ENCODE measurements at regions not wholly inside any gene's neighbourhood (a gene's known extent, or its start where the extent isn't known, plus 50 kb on each side); places are given as distances from the start of the nearest gene placed in this dataset.
A peak's percentile ranks its signal among the peaks of the same experiment; 100 is the strongest.

DNA sequence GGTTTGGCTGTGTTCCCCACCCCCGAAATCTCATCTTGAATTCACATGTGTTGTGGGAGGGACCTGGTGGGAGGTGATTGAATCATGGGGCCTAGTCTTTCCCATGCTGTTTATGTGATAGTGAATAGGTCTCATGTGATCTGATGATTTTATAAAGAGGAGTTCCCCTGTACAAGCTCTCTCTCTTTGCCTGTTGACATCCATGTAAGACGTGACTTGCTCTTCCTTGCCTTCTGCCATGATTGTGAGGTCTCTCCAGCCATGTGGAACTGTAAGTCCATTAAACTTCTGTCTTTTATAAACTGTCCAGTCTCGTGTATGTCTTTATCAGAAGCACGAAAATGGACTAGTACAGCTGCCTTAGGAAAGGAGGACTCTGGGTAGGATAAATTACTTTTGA, 976.7 kb downstream of the MCTP2 start:
- in situ Hi-C loops (cut with HindIII; ENCODE audit: low pct_ligation_motif_present, low pct_unique_long_range_greater_than_20kb, low sequenced_read_pairs), result no loop called here
- DNase-seq, result no peak

DNA sequence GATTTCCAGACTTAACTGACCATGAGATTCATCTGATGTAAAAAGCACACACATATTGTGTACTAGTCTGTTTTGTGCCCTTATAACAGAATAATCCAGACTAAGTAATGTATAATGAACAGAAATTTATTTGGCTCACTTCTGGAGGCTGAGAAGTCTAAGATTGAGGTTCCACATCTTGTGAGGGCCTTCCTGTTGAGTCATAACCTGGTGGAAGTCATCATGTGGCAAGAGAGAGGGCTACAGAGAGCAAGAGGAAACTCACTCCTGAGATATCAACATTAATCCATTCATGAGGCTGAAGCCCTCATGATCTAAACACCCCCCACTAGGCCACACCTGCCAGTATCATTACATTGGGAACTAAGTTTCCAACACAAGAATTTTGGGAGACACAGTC, 977.6 kb downstream of the MCTP2 start:
- in situ Hi-C loops (cut with HindIII; ENCODE audit: low pct_ligation_motif_present, low pct_unique_long_range_greater_than_20kb, low sequenced_read_pairs), result no loop called here
- no peak for DNase-seq

DNA sequence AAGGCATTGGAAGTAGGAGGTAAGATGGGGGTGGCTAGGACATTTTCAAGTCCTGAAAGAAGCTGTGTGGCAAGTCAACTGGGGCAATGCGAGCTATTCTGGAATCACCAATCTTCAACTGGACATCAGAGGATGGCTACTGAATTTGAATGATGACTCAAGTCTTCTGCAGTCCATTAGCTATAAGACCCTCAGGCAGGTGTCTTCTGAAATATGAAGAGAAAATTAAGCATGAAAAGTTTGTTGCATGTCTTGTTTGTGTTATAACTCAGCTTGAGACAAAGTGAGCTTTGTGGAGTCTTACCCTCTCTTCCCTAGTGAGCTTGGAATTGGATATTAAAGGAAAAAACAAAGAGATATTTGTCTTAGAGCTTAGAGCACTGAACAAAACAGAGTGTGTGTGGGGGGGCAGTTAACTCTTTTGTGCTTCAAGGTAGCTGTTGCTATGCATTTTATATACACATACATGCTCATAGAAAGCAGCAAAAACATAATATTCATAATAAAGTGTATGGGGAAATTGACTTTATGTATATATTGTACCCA, 979.1 kb downstream of the MCTP2 start:
- DNase-seq, result no peak
- in situ Hi-C loops (cut with HindIII; ENCODE audit: low pct_ligation_motif_present, low pct_unique_long_range_greater_than_20kb, low sequenced_read_pairs), result no loop called here

DNA sequence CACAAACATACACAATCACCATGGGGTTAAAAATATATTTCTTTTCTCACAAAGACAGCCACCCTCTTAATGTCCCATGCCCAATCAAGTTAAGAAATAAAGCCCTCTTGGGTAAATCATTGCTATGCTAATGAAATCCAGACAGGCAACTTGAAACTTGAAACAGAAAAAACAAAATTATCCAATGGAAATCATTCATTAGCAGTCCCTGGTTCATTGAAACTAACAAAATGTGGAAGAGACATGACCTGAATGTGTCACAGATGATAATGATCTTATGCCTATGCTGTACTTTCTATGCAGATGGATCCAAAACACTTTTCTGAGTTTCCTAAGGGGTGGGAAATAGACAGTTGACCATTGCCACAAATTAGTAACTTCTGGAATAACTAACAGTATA, 983.7 kb downstream of the MCTP2 start:
- no peak for DNase-seq
- in situ Hi-C loops (cut with HindIII; ENCODE audit: low pct_ligation_motif_present, low pct_unique_long_range_greater_than_20kb, low sequenced_read_pairs), result no loop called here

DNA sequence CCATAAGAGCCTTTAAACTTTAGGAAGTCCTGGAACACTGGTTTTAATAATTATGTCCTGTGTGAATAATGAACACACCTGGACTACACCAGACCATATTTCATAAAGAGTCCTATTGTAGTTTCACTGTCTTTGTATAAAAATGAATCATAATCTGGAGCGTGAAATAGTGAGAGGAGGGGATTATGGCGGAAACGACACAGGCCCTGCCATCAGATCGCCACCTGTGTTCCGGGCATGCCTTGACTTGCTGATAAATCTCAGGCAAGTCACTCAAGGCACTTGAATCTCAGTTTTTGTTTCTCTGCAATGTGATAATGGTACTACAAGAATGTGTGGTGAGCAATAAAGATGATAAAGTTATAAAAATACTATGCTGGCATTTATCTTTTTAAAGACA, 995.5 kb downstream of the MCTP2 start:
- in situ Hi-C loops (cut with HindIII; ENCODE audit: low pct_ligation_motif_present, low pct_unique_long_range_greater_than_20kb, low sequenced_read_pairs), result no loop called here
- DNase-seq, result no peak

DNA sequence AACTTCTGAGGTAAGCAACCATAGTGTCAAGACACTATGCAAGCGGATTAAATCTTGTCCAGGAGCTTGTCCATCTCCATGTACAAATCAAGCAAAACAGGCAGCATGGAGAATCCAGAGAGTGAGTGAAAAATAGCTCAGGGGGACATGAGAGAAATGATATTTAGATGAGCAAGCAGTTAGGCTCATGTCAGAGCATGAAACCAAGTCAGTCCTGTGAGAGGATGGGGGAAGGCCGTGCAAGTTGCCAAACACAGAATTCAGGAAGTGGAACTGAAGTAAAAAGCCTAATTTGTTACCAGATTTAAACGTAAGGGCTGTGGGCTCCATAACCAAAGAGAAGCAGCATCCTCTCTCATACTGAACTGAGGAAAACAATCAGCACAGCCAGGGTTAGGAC, 995.9 kb downstream of the MCTP2 start:
- DNase-seq, result no peak
- in situ Hi-C loops (cut with HindIII; ENCODE audit: low pct_ligation_motif_present, low pct_unique_long_range_greater_than_20kb, low sequenced_read_pairs), result no loop called here

DNA sequence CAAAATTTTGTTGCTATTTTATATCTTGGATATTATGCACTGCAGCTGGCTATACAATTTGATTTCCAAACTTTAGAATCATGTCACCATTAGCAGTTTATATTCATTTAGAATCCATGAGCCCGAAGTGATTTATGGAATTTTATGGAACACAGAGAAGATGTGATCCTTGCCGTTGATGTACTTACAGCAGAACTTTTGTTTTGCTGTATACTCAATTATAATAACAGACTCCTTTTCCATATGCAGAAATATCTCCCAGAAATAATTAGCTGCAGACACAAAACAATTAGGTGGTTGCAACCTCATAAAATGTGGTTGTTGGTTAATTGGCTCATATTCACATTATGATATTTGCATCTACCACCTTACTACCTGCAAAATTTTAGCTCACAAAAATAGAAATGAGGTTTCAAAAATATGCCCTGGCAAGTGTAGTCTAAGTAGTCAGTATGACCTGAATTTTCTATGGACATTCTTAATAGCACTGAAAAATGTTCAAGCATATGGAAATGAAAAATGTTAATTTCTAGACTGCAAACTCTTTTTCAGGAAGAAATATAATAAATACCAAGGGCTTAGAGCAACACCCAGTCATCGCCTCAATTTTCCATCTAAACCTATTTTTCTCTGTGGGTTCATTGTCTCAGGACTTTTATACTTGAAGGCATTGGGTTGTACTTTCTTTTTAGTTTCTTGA, 997.6 kb downstream of the MCTP2 start:
- in situ Hi-C loops (cut with HindIII; ENCODE audit: low pct_ligation_motif_present, low pct_unique_long_range_greater_than_20kb, low sequenced_read_pairs), result no loop called here
- DNase-seq, result no peak

DNA sequence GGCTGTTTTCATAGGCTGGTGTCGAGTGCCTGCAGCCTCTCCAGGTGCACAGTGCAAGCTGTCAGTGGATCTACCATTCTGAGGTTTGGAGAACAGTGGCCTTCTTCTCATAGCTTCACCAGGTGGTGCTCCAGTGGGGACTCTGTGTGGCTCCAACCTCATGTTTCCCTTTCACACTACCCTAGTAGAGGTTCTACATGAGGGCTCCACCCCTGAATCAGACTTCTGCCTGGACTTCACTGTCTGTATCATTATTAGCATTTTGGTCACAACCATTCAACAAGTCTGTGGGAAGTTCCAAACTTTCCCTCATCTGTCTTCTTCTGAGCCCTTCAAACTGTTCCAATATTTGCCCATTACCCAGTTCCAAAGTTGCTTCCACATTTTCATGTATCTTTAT, 1003.7 kb downstream of the MCTP2 start:
- DNase-seq, result no peak
- in situ Hi-C loops (cut with HindIII; ENCODE audit: low pct_ligation_motif_present, low pct_unique_long_range_greater_than_20kb, low sequenced_read_pairs), result no loop called here

DNA sequence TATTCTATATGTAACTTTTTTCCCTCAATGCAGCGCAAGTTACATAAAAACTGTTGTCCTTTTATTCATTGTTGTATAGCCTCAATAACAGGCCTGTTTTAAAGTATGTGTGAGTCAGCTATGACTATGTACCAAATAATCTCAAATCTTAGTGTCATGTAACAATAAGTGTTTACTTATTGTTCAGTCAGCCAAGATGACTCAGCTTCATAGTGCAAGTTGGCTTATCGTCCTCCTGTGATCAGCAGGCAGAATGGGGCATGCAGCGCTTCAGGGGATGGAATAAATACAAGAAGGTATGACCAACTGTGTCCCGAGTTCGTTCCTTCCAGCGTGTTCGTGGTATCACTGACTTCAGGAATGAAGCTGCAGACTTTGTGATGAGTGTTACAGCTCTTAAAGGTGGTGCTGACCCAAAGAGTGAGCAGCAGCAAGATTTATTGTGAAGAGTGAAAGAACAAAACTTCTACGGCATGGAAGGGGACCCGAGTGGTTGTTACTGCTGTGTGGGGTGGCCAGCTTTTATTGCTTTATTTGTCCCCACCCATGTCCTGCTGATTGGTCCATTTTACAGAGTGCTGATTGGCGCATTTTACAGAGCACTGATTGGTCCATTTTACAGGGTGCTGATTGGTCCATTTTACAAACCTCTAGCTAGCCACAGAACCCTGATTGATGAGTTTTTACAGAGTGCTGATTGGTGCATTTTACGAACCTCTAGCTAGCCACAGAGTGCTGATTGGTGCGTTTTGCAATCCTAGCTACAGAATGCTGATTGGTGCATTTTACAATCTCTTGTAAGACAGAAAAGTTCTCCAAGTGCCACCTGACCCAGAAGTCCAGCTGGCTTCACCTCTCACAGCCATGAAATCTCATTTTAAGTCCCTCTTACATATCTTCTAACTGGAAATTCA, 1016.0 kb downstream of the MCTP2 start:
- in situ Hi-C loops (cut with HindIII; ENCODE audit: low pct_ligation_motif_present, low pct_unique_long_range_greater_than_20kb, low sequenced_read_pairs), result no loop called here
- peak; percentile 76 for DNase-seq

DNA sequence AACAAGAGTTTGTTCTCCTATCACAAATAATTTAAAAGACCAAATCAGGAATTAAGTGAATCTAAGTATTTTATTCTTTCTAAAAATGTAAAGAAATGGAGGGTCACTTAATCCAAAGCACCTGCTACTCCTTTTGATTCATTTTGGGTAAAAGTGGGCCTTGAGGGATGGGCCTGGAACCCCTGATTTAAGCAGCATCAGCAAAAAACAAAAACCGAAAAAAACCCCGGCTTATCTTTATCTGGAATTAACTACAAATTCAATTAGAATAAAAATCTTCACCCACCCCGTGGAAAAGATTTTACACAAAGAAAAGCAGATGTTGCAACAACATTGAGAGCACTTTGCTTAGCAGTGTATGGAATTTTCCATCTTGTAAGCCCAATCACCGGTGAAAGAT, 1018.2 kb downstream of the MCTP2 start:
- no peak for DNase-seq
- in situ Hi-C loops (cut with HindIII; ENCODE audit: low pct_ligation_motif_present, low pct_unique_long_range_greater_than_20kb, low sequenced_read_pairs), result no loop called here

DNA sequence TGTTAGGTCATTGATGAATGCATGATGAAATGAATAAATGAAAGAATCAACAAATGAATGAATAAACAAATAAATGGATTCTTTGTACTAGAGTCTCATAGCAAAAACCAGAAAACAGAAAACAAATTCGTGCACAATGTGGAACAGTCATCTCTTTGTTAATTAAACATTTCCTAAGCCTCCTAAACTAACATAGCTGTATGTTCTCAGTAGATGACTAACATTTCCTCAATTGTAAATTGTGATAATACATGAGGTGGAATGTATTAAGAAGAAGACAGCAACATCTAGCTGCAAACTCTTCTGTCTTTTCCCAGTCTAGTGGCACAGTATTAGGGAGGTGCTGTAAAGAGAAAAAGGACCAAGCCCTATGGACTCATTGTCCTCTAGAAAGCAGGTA, 1021.0 kb downstream of the MCTP2 start:
- no peak for DNase-seq
- in situ Hi-C loops (cut with HindIII; ENCODE audit: low pct_ligation_motif_present, low pct_unique_long_range_greater_than_20kb, low sequenced_read_pairs), result no loop called here

DNA sequence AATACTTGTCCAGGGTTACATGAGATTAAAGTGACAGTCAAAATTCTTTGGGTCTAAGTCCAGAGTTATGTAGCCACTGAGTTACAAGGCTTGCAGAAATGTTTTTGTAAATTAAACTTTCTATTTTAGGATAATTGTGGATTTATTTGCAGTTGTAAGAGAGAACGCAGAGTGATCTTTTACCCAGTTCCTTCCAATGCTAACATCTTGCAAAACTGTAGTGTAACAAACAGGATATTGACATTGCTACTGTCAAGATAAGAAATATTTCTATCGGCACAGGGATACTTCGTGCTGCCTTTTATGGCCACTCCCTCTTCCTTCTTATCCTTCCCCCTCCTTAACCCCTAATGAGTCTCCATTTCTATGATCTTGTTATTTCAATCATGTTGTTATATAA, 1022.9 kb downstream of the MCTP2 start:
- DNase-seq, result no peak
- in situ Hi-C loops (cut with HindIII; ENCODE audit: low pct_ligation_motif_present, low pct_unique_long_range_greater_than_20kb, low sequenced_read_pairs), result no loop called here

DNA sequence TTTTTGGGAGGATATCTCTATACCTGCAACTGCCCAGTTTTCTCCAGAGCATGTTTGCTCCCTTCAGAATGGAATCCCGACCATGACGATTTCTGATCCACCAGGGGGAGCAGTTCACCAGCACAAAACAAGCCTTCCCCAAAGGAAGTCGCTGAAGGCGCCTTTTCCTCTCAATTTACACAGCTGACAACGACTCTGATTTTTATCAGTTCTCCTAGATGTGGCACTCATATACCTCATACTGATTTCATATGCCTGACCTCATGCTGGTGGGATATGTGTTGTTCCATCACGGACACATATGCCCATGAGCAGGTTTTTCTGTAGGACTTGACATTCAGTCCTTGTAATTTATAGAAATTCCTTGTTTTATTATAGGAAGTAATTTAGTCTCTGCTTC, 1028.2 kb downstream of the MCTP2 start:
- in situ Hi-C loops (cut with HindIII; ENCODE audit: low pct_ligation_motif_present, low pct_unique_long_range_greater_than_20kb, low sequenced_read_pairs), result no loop called here
- peak; percentile 72 for DNase-seq

DNA sequence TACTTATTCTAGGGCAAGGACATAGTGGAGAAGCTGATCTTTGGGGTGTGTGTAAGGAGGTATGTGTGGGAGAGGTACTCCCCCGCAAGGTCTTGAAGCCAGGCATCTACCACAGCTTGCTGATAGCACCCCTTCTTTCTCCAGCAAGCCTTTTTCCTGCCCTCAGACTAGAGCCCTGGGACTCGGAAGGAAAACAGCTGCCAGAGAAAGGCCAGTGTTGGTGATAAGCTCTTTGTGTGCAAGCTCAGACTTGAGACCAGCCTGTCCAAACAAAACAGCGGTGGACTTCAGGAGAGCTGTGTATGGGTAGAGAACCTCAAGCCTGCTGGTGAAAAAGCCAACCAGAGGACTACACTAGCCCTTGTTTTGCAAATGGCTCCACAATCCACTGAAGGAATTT, 1028.6 kb downstream of the MCTP2 start:
- in situ Hi-C loops (cut with HindIII; ENCODE audit: low pct_ligation_motif_present, low pct_unique_long_range_greater_than_20kb, low sequenced_read_pairs), result no loop called here
- DNase-seq, result no peak

DNA sequence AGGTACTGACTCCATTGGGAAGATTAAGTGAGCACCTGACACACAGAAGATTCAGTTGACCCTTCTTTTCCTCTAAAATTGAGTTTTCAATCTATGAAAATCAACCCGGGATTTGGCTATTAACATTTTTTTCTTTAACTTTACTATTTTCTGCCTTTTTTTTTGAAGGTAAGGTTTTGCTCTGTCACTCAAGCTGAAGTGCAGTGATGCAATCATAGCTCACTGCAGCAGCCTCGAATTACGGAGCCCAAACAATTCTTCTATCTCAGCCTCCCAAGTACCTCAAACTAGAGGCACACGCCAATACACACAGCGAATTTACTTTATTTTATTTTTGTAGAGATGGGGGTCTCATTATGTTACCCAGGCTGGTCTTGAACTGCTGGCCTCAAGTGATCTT, 1029.5 kb downstream of the MCTP2 start:
- DNase-seq, result no peak
- in situ Hi-C loops (cut with HindIII; ENCODE audit: low pct_ligation_motif_present, low pct_unique_long_range_greater_than_20kb, low sequenced_read_pairs), result no loop called here

DNA sequence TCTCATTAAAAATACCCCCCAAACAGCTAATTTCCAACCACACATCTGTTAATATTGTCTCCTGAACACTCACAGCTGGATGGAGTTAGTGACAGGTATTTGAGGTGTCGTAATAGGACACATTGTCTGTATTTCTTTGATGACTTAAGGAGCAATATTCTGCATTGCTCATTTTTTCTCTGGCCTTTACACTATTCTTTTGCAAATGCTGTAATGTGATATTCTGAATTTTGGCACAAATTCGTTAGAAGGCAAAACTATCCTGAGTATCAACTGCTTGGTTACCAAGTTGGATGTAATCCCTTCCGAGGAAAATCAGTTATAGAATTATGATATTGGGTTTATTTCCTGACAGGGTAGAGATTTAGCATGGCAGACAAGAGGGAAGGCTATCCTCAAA, 1030.2 kb downstream of the MCTP2 start:
- in situ Hi-C loops (cut with HindIII; ENCODE audit: low pct_ligation_motif_present, low pct_unique_long_range_greater_than_20kb, low sequenced_read_pairs), result no loop called here
- DNase-seq, result no peak

DNA sequence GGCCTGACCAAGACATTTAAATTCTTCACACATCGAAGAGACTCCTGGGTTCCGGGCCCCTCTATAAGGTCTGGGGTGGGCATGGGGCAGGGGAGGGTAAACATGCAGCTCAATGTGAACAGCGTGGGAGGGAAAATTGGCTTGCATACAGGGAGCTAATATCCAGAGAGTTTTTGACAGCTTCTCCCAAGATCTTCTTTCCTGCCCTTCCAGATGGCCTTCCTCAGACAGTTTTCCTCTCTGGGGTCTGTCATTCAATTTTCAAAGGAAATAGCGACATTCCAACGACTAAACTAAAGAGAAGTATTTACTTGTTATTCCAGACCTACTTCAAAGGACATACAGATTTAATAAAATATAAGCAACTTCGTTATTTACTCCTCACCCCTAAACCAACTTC, 1030.6 kb downstream of the MCTP2 start:
- DNase-seq, result no peak
- in situ Hi-C loops (cut with HindIII; ENCODE audit: low pct_ligation_motif_present, low pct_unique_long_range_greater_than_20kb, low sequenced_read_pairs), result no loop called here

DNA sequence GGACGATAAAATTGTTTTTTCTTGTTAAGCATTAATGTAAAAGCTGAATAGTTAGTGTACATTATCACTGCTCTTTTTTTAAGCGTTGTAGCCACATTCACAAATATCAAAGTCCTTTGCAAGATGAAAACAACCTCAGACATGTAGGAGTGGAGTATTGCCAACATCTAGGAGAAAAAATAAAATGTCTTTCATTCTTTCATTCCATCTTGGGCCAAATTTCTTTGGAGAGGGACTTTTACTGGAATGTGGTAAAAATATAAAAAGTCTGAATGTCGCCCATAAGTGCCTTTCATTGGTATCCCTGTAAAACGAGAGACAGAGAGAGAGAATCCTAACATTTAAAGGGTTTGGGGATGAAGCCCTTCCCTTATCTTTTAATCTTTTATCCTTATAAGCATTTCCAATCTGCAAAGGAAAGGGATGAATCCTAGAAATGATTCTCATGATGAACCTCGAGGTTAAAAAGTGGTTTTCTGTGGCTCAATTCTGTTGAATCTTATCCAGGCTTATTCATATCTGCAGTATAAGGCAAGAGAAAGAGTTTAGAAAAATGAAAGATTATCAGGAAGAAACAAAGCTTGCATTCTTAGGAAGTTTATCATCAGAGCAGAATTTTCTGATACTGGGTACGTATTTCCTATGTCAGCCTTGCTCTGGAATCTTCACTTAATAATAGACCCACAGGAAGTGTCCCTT, 1031.7 kb downstream of the MCTP2 start:
- in situ Hi-C loops (cut with HindIII; ENCODE audit: low pct_ligation_motif_present, low pct_unique_long_range_greater_than_20kb, low sequenced_read_pairs), result no loop called here
- no peak for DNase-seq

DNA sequence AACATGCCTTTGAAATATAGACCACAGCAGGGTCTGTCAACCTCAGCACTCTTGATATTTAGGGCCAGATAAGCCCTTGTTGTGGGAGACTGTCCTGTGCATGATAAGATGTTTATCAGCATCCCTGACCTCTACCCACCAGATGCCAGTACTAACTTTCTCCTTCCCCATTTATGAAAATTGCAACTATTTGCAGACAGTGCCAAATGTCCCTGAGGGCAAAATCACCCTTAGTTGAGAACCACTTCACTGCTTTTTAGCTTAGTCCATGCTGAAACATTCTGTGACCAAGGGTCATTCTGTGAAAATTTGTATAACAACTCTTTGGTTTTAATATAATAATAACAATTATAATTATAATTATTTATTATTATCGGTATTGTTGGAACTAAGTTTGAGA, 1032.4 kb downstream of the MCTP2 start:
- in situ Hi-C loops (cut with HindIII; ENCODE audit: low pct_ligation_motif_present, low pct_unique_long_range_greater_than_20kb, low sequenced_read_pairs), result no loop called here
- no peak for DNase-seq

Data from ACHN (cell line).